Fibroblast of lung (primary cell): ENCODE measurements at regions not wholly inside any gene's neighbourhood (a gene's known extent, or its start where the extent isn't known, plus 50 kb on each side); places are given as distances from the start of the nearest gene placed in this dataset.

Experiments
- EZH2 ChIP-seq: IDR thresholded peaks from 2 replicates; pipeline ENCODE4 v1.5.1; 2012; ENCODE audit warnings: low read length, control low read depth, mild to moderate bottlenecking; ENCODE audit errors: missing control alignments
- TF ChIP-seq, protein P1 (sequence below), 2 donors: IDR thresholded peaks in 1 of 2; conservative IDR thresholded peaks in 1 of 2; 1 replicate in 1 of 2; 2 replicates in 1 of 2; pipeline ENCODE4 v1.5.1; 2011 to 2012; ENCODE audit warnings: low read length in 2 of 2, control low read depth in 1 of 2, inconsistent platforms in 1 of 2, low read depth in 1 of 2, mild to moderate bottlenecking in 1 of 2

DNA sequence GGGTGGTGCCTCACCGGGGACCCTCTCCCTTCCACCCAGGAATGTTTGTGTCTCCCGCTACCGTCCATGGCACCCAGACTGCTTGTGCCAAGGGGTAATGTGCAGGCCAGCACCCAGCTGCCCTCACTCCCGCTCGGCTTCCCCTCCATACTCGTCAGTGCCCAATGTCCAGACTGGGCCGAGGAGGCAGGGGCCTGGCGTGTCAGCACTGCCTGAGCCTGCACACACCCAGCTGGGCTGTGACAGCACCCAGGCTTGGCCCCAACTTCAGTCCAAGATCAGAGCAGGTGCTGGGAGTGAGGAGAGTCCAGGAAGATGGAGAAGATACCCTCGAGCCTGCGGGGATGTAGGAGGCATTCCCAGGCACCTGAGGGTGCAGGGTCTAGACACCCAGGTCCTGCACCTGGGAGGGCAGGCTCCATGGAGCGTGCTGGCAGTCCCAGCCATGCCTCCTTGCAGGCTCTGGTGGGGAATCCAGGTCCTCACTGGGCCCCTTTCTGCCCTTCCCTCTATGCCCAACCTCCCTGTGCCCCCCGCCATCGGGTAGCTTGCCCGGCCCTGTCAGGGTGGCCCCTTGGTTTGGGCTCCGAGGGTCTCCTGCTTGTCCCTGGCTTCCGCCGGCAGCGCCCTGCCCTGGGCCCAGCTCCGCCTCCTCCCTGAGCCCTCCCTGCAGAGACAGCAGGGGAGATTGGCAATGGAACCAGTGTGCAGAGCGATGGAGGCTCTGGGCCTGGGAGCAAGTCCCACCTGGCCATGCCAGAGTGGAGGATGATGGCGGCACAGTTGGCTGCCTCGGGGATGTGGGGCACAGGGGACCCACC, 250.8 kb upstream of the EDIL3 start:
- TF ChIP-seq, protein P1, sequence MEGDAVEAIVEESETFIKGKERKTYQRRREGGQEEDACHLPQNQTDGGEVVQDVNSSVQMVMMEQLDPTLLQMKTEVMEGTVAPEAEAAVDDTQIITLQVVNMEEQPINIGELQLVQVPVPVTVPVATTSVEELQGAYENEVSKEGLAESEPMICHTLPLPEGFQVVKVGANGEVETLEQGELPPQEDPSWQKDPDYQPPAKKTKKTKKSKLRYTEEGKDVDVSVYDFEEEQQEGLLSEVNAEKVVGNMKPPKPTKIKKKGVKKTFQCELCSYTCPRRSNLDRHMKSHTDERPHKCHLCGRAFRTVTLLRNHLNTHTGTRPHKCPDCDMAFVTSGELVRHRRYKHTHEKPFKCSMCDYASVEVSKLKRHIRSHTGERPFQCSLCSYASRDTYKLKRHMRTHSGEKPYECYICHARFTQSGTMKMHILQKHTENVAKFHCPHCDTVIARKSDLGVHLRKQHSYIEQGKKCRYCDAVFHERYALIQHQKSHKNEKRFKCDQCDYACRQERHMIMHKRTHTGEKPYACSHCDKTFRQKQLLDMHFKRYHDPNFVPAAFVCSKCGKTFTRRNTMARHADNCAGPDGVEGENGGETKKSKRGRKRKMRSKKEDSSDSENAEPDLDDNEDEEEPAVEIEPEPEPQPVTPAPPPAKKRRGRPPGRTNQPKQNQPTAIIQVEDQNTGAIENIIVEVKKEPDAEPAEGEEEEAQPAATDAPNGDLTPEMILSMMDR (conservative IDR thresholded peaks at IDR 0.05 in 1 of 2, IDR thresholded peaks at IDR 0.05 in 1 of 2; ENCODE audit: low read depth in 1 of 2, low read length in 2 of 2), result no peak
- TF ChIP-seq EZH2, result no peak
